ENCODE measurements at regions not wholly inside any gene's neighbourhood (a gene's known extent, or its start where the extent isn't known, plus 50 kb on each side); places are given as distances from the start of the nearest gene placed in this dataset.

- no TSS peak for BruUV-seq (replicated peaks)
- no peaks in the 10 kb centered on the region for H3K9me3 ChIP-seq (replicated peaks; ENCODE audit: control insufficient read depth, insufficient read depth, low read depth, low read length)
- intact Hi-C loops (cut with micrococcal nuclease) = no loop called here
- no peaks in the 10 kb centered on the region for H3K79me2 ChIP-seq (ENCODE audit: control insufficient read depth, insufficient read depth, low read length)
- H3K4me2 ChIP-seq (ENCODE audit: insufficient read depth, low read length) = no peak overlapping the region
- ATAC-seq (no peak), DNase-seq (ENCODE audit: extremely low read depth in 1 of 4, low spot score in 3 of 4) (no peak), FAIRE-seq (no peak)
- H3K27me3 ChIP-seq (ENCODE audit: control insufficient read depth in 2 of 2, insufficient read depth in 2 of 2, low read length in 2 of 2) = no peaks in the 10 kb centered on the region
- H3K9ac ChIP-seq (ENCODE audit: insufficient read depth in 1 of 2, low read depth in 2 of 2, low read length in 2 of 2) = no peak overlapping the region
- no peak overlapping the region for H3K27ac ChIP-seq (ENCODE audit: extremely low read depth, low read depth, low read length)
- H3K4me3 ChIP-seq = no peak overlapping the region
- in situ Hi-C loops (cut with MboI) = no loop called here
- TF ChIP-seq NR4A1 (CRISPR knock-in tag; IDR thresholded peaks at IDR 0.05) = no peak
- no peak for TF ChIP-seq NR4A1 (tag; IDR thresholded peaks at IDR 0.05)
- H3K36me3 ChIP-seq (ENCODE audit: control insufficient read depth, insufficient read depth, low read length) = no peaks in the 10 kb centered on the region
- H3K9me1 ChIP-seq (ENCODE audit: control insufficient read depth, insufficient read depth, low read length) = no peaks in the 10 kb centered on the region
- no peaks in the 10 kb centered on the region for H3K4me1 ChIP-seq (replicated peaks in 1 of 2; ENCODE audit: control insufficient read depth in 2 of 2, insufficient read depth in 2 of 2, low read length in 2 of 2)
- no peaks in the 10 kb centered on the region for H4K20me1 ChIP-seq (replicated peaks; ENCODE audit: control insufficient read depth, insufficient read depth, low read length)
- CTCF ChIA-PET (ENCODE audit: low intra/inter-chr PET ratio) = no interaction called here
- POLR2A ChIA-PET = no interaction called here
- no peak overlapping the region for H2AFZ ChIP-seq (ENCODE audit: low read depth, low read length)
Observed at GRCh38 chrX:93585661-93586060, 87.7 kb downstream of the NAP1L3 start.

- H3K4me1 ChIP-seq (replicated peaks in 1 of 2; ENCODE audit: control insufficient read depth in 2 of 2, insufficient read depth in 2 of 2, low read length in 2 of 2) = no peaks in the 10 kb centered on the region
- H3K4me2 ChIP-seq (ENCODE audit: insufficient read depth, low read length) = no peak overlapping the region
- ChIA-PET POLR2A (no interaction called here), CTCF (ENCODE audit: low intra/inter-chr PET ratio) (no interaction called here)
- no peaks in the 10 kb centered on the region for H3K27me3 ChIP-seq (ENCODE audit: control insufficient read depth in 2 of 2, insufficient read depth in 2 of 2, low read length in 2 of 2)
- FAIRE-seq (no peak), DNase-seq (ENCODE audit: extremely low read depth in 1 of 4, low spot score in 3 of 4) (no peak), ATAC-seq (no peak)
- intact Hi-C loops (cut with micrococcal nuclease) (no loop called here), in situ Hi-C loops (cut with MboI) (no loop called here)
- BruUV-seq (replicated peaks) = no TSS peak
- no peaks in the 10 kb centered on the region for H3K36me3 ChIP-seq (ENCODE audit: control insufficient read depth, insufficient read depth, low read length)
- no peaks in the 10 kb centered on the region for H3K9me1 ChIP-seq (ENCODE audit: control insufficient read depth, insufficient read depth, low read length)
- no peak overlapping the region for H3K27ac ChIP-seq (ENCODE audit: extremely low read depth, low read depth, low read length)
- no peak overlapping the region for H3K9ac ChIP-seq (ENCODE audit: insufficient read depth in 1 of 2, low read depth in 2 of 2, low read length in 2 of 2)
- WGBS (ENCODE audit: insufficient coverage, low coverage, missing lambda C conversion rate) = 0% methylated on average over 4 of the region's 5 CpGs
- no peak overlapping the region for H2AFZ ChIP-seq (ENCODE audit: low read depth, low read length)
- no peaks in the 10 kb centered on the region for H3K9me3 ChIP-seq (replicated peaks; ENCODE audit: control insufficient read depth, insufficient read depth, low read depth, low read length)
- H3K79me2 ChIP-seq (ENCODE audit: control insufficient read depth, insufficient read depth, low read length) = no peaks in the 10 kb centered on the region
- no peak overlapping the region for H3K4me3 ChIP-seq
- H4K20me1 ChIP-seq (replicated peaks; ENCODE audit: control insufficient read depth, insufficient read depth, low read length) = no peaks in the 10 kb centered on the region
- TF ChIP-seq CC2D1A (IDR thresholded peaks at IDR 0.05) (no peak), USF2 (CRISPR knock-in tag; IDR thresholded peaks at IDR 0.05) (no peak), RAD51 (IDR thresholded peaks at IDR 0.05; ENCODE audit: borderline replicate concordance, low read depth) (no peak), ZNF232 (CRISPR knock-in tag; IDR thresholded peaks at IDR 0.05) (no peak), MAZ (CRISPR knock-in tag; conservative IDR thresholded peaks at IDR 0.05 in 1 of 2, IDR thresholded peaks at IDR 0.05 in 1 of 2) (no peak), TAL1 (IDR thresholded peaks at IDR 0.05) (no peak), CHAMP1 (IDR thresholded peaks at IDR 0.05) (no peak), AFF1 (IDR thresholded peaks at IDR 0.05; ENCODE audit: low read depth in 1 of 2, partially characterized antibody in 2 of 2) (no peak)
Observed at GRCh38 chrX:93580634-93581033, 92.7 kb downstream of the NAP1L3 start.
